Stomach (tissue), 8 donors: ENCODE measurements at regions not wholly inside any gene's neighbourhood (a gene's known extent, or its start where the extent isn't known, plus 50 kb on each side); places are given as distances from the start of the nearest gene placed in this dataset.

Experiments
- DNase-seq, 2 donors: peaks; one replicate each; pipeline versions ENCODE4 v3.0.0 to v3.0.0-alpha.2; 2013 to 2019
- H3K27ac ChIP-seq, 5 donors: fragments of 200-600 bp in 4 of 5; sonication (generic) in 4 of 5; one replicate each; pipeline ENCODE4 v1.5.1; 2013 to 2019; ENCODE audit warnings: mild to moderate bottlenecking in 1 of 5, moderate library complexity in 1 of 5
- H3K27me3 ChIP-seq, 3 donors: fragments of 200-600 bp; sonication (generic); one replicate each; pipeline ENCODE4 v1.5.1; 2017 to 2019; ENCODE audit warnings: mixed run types in 1 of 3
- H3K36me3 ChIP-seq, 4 donors: fragments of 200-600 bp; sonication (generic); 1 replicate in 3 of 4; 2 replicates in 1 of 4; pipeline ENCODE4 v1.5.1; 2016 to 2019
- H3K4me1 ChIP-seq, 4 donors: fragments of 200-600 bp; sonication (generic); one replicate each; pipeline ENCODE4 v1.5.1; 2016 to 2019
- H3K4me3 ChIP-seq, 4 donors: fragments of 200-600 bp; sonication (generic) in 3 of 4; one replicate each; pipeline ENCODE4 v1.5.1; 2016 to 2019; ENCODE audit warnings: mild to moderate bottlenecking in 1 of 4
- H3K9me3 ChIP-seq, 4 donors: fragments of 200-600 bp; sonication (generic); one replicate each; pipeline ENCODE4 v1.5.1; 2016 to 2019
- EP300 ChIP-seq: sonication (generic); formaldehyde crosslinking; IDR thresholded peaks from one replicate; pipeline ENCODE4 v1.6.1; 2017; ENCODE audit warnings: antibody characterized with exemption
- POLR2A ChIP-seq, 4 donors: fragments of 450-650 bp; IDR thresholded peaks; one replicate each; pipeline ENCODE4 v1.6.1; 2016; ENCODE audit warnings: antibody characterized with exemption in 4 of 4, control low read depth in 2 of 4, mild to moderate bottlenecking in 1 of 4, moderate library complexity in 1 of 4
- POLR2AphosphoS5 ChIP-seq, 3 donors: sonication (generic); formaldehyde crosslinking; IDR thresholded peaks; one replicate each; pipeline ENCODE4 v1.6.1; 2016; ENCODE audit warnings: antibody characterized with exemption in 3 of 3
- WGBS, 5 donors: extraction: QIAGEN DNeasy Blood & Tissue Kit in 3 of 5; methylation state at CpG; one replicate each; pipeline versions ENCODE4 v1.1.5 to v1.1.7; 2013 to 2018; 5-methylcytosine and 5-hydroxymethylcytosine counted together
- intact Hi-C: fragments of 100-400 bp; cut with DNase I; formaldehyde crosslinking; loops from one replicate; pipeline ENCODE4 v1.15.1; 2023; ENCODE audit warnings: low total_unique reads
- small RNA-seq, 4 donors: library from RNA; depleted of rRNA; stranded (forward); fragments of <200 nt; gene quantifications; one replicate each; pipeline ENCODE3, GENCODE V24; 2016
- TF ChIP-seq, protein P1 (sequence below), 7 experiments: fragments of 450-650 bp in 4 of 7; fragments of 200-600 bp in 3 of 7; sonication (generic) in 3 of 7; IDR thresholded peaks; one replicate each; pipeline ENCODE4 v1.5.1; 2016 to 2019; ENCODE audit warnings: antibody characterized with exemption in 7 of 7, control low read depth in 2 of 7, mild to moderate bottlenecking in 1 of 7
- donor health status: healthy with polysubstance abuse.
- donor health status: Bipolar disorder and iron deficiency.
- donor health status: healthy.

DNA sequence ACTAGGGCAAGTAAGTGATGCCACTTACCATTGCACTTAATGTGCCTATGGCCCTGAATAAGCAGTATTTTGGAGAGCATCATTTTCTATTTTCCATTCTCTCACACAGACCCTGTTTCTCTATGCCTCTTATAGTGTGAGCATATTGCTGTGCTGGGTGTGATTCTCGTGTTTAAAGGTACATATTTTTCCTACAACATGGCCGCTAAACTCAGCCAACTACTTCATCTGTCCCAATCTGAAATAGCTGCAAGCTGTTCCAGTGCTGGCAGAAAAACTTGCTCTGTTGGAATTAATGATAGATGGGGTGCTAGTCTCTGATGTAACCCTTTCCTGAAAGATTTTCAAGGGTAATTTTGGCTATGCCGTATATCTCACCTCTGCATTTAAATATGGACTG is 97.5 kb downstream of the ZNF326 start:
- WGBS, 5 donors: 74 to 89% (median 85%) methylated on average over 3 of the region's 3 CpGs
- no peaks in the 10 kb centered on the region for H3K27me3 ChIP-seq

More for the DNA sequence above, 97.5 kb downstream of the ZNF326 start:
- no peak overlapping the region for H3K4me3 ChIP-seq
- no peaks in the 10 kb centered on the region for H3K36me3 ChIP-seq
- no peaks in the 10 kb centered on the region for H3K4me1 ChIP-seq
- no peak for DNase-seq
- TF ChIP-seq, protein P1, sequence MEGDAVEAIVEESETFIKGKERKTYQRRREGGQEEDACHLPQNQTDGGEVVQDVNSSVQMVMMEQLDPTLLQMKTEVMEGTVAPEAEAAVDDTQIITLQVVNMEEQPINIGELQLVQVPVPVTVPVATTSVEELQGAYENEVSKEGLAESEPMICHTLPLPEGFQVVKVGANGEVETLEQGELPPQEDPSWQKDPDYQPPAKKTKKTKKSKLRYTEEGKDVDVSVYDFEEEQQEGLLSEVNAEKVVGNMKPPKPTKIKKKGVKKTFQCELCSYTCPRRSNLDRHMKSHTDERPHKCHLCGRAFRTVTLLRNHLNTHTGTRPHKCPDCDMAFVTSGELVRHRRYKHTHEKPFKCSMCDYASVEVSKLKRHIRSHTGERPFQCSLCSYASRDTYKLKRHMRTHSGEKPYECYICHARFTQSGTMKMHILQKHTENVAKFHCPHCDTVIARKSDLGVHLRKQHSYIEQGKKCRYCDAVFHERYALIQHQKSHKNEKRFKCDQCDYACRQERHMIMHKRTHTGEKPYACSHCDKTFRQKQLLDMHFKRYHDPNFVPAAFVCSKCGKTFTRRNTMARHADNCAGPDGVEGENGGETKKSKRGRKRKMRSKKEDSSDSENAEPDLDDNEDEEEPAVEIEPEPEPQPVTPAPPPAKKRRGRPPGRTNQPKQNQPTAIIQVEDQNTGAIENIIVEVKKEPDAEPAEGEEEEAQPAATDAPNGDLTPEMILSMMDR (IDR thresholded peaks at IDR 0.05): no peak
- TF ChIP-seq EP300 (no peak), POLR2AphosphoS5 (IDR thresholded peaks at IDR 0.05) (no peak), POLR2A (IDR thresholded peaks at IDR 0.05) (no peak)
- intact Hi-C loops: no loop called here
- H3K27ac ChIP-seq: no peak overlapping the region
- peaks cover 3 to 19% (median 8%) of the 10 kb centered on the region in 4 donors for H3K9me3 ChIP-seq

Small RNA genes lying in the stretch of these regions (small RNA-seq; reads per million reads assigned to genes)
- 0 reads per million in 4 donors for gene RNU6-695P
